PC-9 (cell line): ENCODE measurements at regions not wholly inside any gene's neighbourhood (a gene's known extent, or its start where the extent isn't known, plus 50 kb on each side); places are given as distances from the start of the nearest gene placed in this dataset.

Experiments
- BruUV-seq: library from RNA; stranded (reverse); fragments of 400-500 nt; replicated peaks from 2 replicates; lab custom pipeline; 2021; lab: Mats Ljungman, UMichigan
- CTCF ChIA-PET: fragments of 300-600 bp; sonication (Branson Sonifier 250); formaldehyde crosslinking; loops from one replicate; lab custom pipeline; 2022; ENCODE audit warnings: antibody characterized with exemption; lab: Charles Lee
- POLR2A ChIA-PET: fragments of 300-600 bp; sonication (Branson Sonifier 250); formaldehyde crosslinking; loops from one replicate; lab custom pipeline; 2022; ENCODE audit warnings: antibody characterized with exemption; ENCODE audit not compliant: unreplicated experiment; lab: Charles Lee
- DNase-seq, 2 experiments: peaks; one replicate each; pipeline versions ENCODE4 v3.0.0 to v3.0.0-alpha.2; 2015 to 2022; ENCODE audit warnings: mixed read lengths in 1 of 2
- H2AFZ ChIP-seq: fragments of 200-600 bp; sonication (generic); 2 replicates; pipeline ENCODE4 v1.8.1; 2017; ENCODE audit warnings: antibody characterized with exemption
- H3F3A ChIP-seq: fragments of 200-600 bp; sonication (generic); 2 replicates; pipeline ENCODE4 v1.8.1; 2017; ENCODE audit warnings: antibody characterized with exemption, mild to moderate bottlenecking, low read depth; ENCODE audit not compliant: insufficient read depth
- H3K27ac ChIP-seq: fragments of 200-600 bp; sonication (generic); 2 replicates; pipeline ENCODE4 v1.6.1; 2016; ENCODE audit warnings: mixed run types
- H3K27me3 ChIP-seq: fragments of 200-600 bp; sonication (generic); 2 replicates; pipeline ENCODE4 v1.6.1; 2016; ENCODE audit warnings: low read depth, mixed run types; ENCODE audit not compliant: insufficient read depth
- H3K36me3 ChIP-seq: fragments of 200-600 bp; sonication (generic); 2 replicates; pipeline ENCODE4 v1.6.1; 2016; ENCODE audit warnings: low read depth, mixed run types
- H3K4me1 ChIP-seq: fragments of 200-600 bp; sonication (generic); replicated peaks from 2 replicates; pipeline ENCODE4 v1.6.1; 2016; ENCODE audit warnings: mixed run types; ENCODE audit not compliant: insufficient read depth
- H3K4me2 ChIP-seq: fragments of 200-600 bp; sonication (generic); 2 replicates; pipeline ENCODE4 v1.6.1; 2017; ENCODE audit warnings: mixed run types
- H3K4me3 ChIP-seq: fragments of 200-600 bp; sonication (generic); 2 replicates; pipeline ENCODE4 v1.6.1; 2016; ENCODE audit warnings: mixed run types
- H3K79me2 ChIP-seq: fragments of 200-600 bp; sonication (generic); 2 replicates; pipeline ENCODE4 v1.6.1; 2017; ENCODE audit warnings: low read depth, mixed run types
- H3K9me2 ChIP-seq: fragments of 200-600 bp; sonication (generic); 2 replicates; pipeline ENCODE4 v1.8.1; 2017; ENCODE audit warnings: mild to moderate bottlenecking; ENCODE audit not compliant: insufficient read depth
- H3K9me3 ChIP-seq: fragments of 200-600 bp; sonication (generic); 2 replicates; pipeline ENCODE4 v1.8.1; 2016; ENCODE audit warnings: low read depth; ENCODE audit not compliant: insufficient read depth
- H4K20me1 ChIP-seq: fragments of 200-600 bp; sonication (generic); 2 replicates; pipeline ENCODE4 v1.8.1; 2017; ENCODE audit not compliant: insufficient read depth
- CTCF ChIP-seq: fragments of 200-600 bp; sonication (generic); conservative IDR thresholded peaks from 2 replicates; pipeline ENCODE4 v1.6.1; 2017; ENCODE audit warnings: mixed run types, antibody characterized with exemption, mild to moderate bottlenecking, moderate library complexity
- EZH2 ChIP-seq: fragments of 200-600 bp; sonication (generic); IDR thresholded peaks from 2 replicates; pipeline ENCODE4 v1.8.0; 2017; ENCODE audit warnings: antibody characterized with exemption, low read depth
- intact Hi-C: fragments of 100-400 bp; cut with micrococcal nuclease; formaldehyde crosslinking; loops from one replicate; pipeline ENCODE4 v1.10.0; 2022; ENCODE audit not compliant: unreplicated experiment

DNA sequence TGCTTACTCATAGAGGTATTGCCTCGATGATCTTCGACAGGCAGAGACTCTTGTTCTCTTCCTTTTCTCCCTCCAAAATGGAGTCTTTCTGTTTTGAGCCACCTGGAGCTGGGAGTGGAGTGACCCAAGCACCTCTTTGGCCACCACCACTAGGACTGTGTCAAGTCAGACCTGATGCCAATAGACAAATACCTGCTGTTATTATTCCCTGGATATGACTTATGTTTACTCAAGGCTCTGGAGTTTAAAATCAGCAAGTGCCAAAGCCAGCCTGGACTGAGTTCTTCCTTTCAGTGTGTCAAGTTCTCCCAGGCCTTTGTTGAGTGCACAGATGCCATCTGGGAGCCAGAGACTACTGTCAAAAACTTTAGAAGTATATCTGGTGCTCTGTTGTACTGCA is 130.2 kb upstream of the SLC6A14 start:
- no peaks in the 10 kb centered on the region for H3K9me3 ChIP-seq
- no peaks in the 10 kb centered on the region for H3K79me2 ChIP-seq
- ChIA-PET CTCF (no interaction called here), POLR2A (interaction anchor here (0.6 kb wide), 1 partner anchor 10 kb away, joined by 3 read pairs; no protein-coding TSS in a partner anchor)
- TF ChIP-seq EZH2 (no peak), CTCF (no peak)
- no peaks in the 10 kb centered on the region for H3K27me3 ChIP-seq
- H3K4me2 ChIP-seq = no peak overlapping the region
- H3K9me2 ChIP-seq = no peaks in the 10 kb centered on the region; the same call in 1 of the 2 replicates
- H3K36me3 ChIP-seq = no peaks in the 10 kb centered on the region
- no peaks in the 10 kb centered on the region for H3F3A ChIP-seq
- H2AFZ ChIP-seq = no peak overlapping the region
- no peaks in the 10 kb centered on the region for H4K20me1 ChIP-seq
- no peak overlapping the region for H3K4me3 ChIP-seq
- H3K4me1 ChIP-seq = no peaks in the 10 kb centered on the region
- intact Hi-C loops = no loop called here
- no TSS peak for BruUV-seq
- no peak for DNase-seq
- H3K27ac ChIP-seq = no peak overlapping the region

- no peaks in the 10 kb centered on the region for H3K9me2 ChIP-seq
- H3K9me3 ChIP-seq = no peaks in the 10 kb centered on the region; the same call in 1 of the 2 replicates
- H3F3A ChIP-seq = no peaks in the 10 kb centered on the region; the same call in 1 of the 2 replicates
- intact Hi-C loops = no loop called here
- ChIA-PET POLR2A (no interaction called here), CTCF (no interaction called here)
- H3K36me3 ChIP-seq = no peaks in the 10 kb centered on the region
- no peaks in the 10 kb centered on the region for H3K79me2 ChIP-seq
- no peaks in the 10 kb centered on the region for H4K20me1 ChIP-seq
- no peak overlapping the region for H3K4me2 ChIP-seq
- H3K4me3 ChIP-seq = no peak overlapping the region
- DNase-seq = no peak
- H3K27ac ChIP-seq = no peak overlapping the region
- BruUV-seq = no TSS peak
- no peaks in the 10 kb centered on the region for H3K27me3 ChIP-seq
- peaks cover 12% of the 10 kb centered on the region for H3K4me1 ChIP-seq
- TF ChIP-seq EZH2 (no peak), CTCF (no peak)
- H2AFZ ChIP-seq = no peak overlapping the region
These were observed 119.0 kb upstream of the SLC6A14 start for GRCh38 chrX:116317409-116317808.

DNA sequence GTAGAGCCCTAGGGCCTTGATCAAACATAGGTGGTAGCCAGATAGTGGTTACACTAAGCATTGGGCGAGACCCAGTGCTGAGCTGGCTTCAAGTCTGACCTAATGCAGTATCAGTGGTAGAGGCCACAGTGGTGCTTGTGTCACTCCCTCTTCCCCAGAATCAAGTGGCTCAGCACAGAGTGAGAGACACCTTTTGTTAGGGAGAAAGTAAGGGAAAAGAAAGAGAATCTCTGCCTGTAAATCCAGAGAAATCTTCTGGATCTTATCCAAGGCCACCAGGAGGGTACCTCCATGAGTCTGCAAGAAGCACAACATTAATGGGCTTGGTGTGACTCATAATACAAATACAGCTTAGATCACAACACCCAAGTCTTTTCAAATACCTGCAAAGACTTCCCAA is 117.7 kb upstream of the SLC6A14 start:
- Histone ChIP-seq H3K36me3 (no peaks in the 10 kb centered on the region), H3F3A (no peaks in the 10 kb centered on the region; the same call in 1 of the 2 replicates), H3K4me1 (peaks cover 12% of the 10 kb centered on the region), H3K4me2 (0 out of 2 replicates have a peak overlapping the region, but pooled peaks have one; percentile 12), H3K27me3 (no peaks in the 10 kb centered on the region), H2AFZ (no peak overlapping the region), H3K9me2 (no peaks in the 10 kb centered on the region), H3K79me2 (no peaks in the 10 kb centered on the region), H3K9me3 (no peaks in the 10 kb centered on the region; the same call in 1 of the 2 replicates), H4K20me1 (no peaks in the 10 kb centered on the region), H3K4me3 (no peak overlapping the region), H3K27ac (peak overlapping the region; percentile 42)
- no TSS peak for BruUV-seq
- intact Hi-C loops = no loop called here
- ChIA-PET CTCF (no interaction called here), POLR2A (no interaction called here)
- TF ChIP-seq EZH2 = no peak
- no peak for TF ChIP-seq CTCF
- peak; percentile 20 to 60 for DNase-seq
